ENCODE measurements at regions not wholly inside any gene's neighbourhood (a gene's known extent, or its start where the extent isn't known, plus 50 kb on each side); places are given as distances from the start of the nearest gene placed in this dataset.

DNA sequence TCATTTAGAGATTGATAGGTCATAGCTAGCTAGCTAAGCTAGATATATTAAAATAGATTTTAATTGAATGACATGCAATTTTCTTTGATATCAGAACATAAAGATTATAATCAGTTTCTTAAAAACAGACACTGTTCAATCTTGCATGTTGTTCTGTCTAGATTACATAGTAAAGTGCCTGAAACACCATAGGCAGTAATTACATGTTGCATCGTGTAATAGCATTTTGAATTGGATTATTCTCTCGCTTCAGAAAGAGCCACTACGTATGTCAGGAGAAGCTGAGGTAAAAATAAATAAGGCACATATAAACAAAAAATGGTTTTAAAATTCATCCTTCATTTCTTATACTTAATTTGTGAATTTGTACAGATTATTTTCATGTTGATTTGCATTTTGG, 148.0 kb upstream of the CDH12 start:
- peaks cover 0 to 10% (median 3%) of the 10 kb centered on the region in 11 donors for H3K9me3 Mint-ChIP-seq
- no peaks in the 10 kb centered on the region for H3K4me1 Mint-ChIP-seq
- Histone ChIP-seq H3K27ac (ENCODE audit: low read depth, low read length) (no peak overlapping the region), H3K4me1 (ENCODE audit: control insufficient read depth in 2 of 2, insufficient read depth in 2 of 2, low read length in 2 of 2) (no peaks in the 10 kb centered on the region), H3K36me3 (ENCODE audit: control insufficient read depth in 2 of 3, insufficient read depth in 3 of 3, low read length in 3 of 3) (no peaks in the 10 kb centered on the region), H3K4me3 (ENCODE audit: low read length) (no peak overlapping the region), H3K27me3 (ENCODE audit: control insufficient read depth in 2 of 2, insufficient read depth in 2 of 2, low read length in 2 of 2) (no peaks in the 10 kb centered on the region), H3K9me3 (ENCODE audit: control insufficient read depth in 2 of 3, low read length in 3 of 3) (peaks cover 0 to 4% (median 0%) of the 10 kb centered on the region in 3 experiments)
- no peak overlapping the region for H3K27ac Mint-ChIP-seq
- H3K4me3 Mint-ChIP-seq: no peak overlapping the region
- no peaks in the 10 kb centered on the region for H3K27me3 Mint-ChIP-seq
- H3K36me3 Mint-ChIP-seq: no peaks in the 10 kb centered on the region
- intact Hi-C loops (cut with micrococcal nuclease): no loop called here
- ATAC-seq: no peak
- ChIA-PET CTCF (no interaction called here), POLR2A (no interaction called here)
- DNase-seq: no peak

DNA sequence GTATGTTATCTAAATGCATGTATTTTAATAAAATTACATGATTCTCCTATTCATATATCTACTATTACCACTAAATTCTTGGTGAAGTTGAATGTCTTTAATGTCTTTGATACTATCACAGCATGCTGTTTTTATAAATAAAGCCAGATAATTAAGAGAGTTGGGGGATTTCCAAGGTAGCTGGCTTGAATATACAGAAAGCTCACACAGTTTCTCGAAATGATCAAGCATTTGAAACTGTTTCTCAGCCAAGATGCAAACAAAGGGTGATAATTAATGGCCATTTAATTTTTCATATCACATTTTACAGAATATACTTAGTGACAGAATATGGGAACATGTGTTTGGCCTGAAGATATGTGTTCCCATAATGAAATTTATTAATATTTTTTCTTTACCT, 145.6 kb upstream of the CDH12 start:
- H3K36me3 Mint-ChIP-seq: no peaks in the 10 kb centered on the region
- no peak overlapping the region for H3K4me3 Mint-ChIP-seq
- Histone ChIP-seq H3K27ac (ENCODE audit: low read depth, low read length) (no peak overlapping the region), H3K4me3 (ENCODE audit: low read length) (no peak overlapping the region), H3K4me1 (ENCODE audit: control insufficient read depth in 2 of 2, insufficient read depth in 2 of 2, low read length in 2 of 2) (no peaks in the 10 kb centered on the region), H3K9me3 (ENCODE audit: control insufficient read depth in 2 of 3, low read length in 3 of 3) (no peaks in the 10 kb centered on the region), H3K27me3 (ENCODE audit: control insufficient read depth in 2 of 2, insufficient read depth in 2 of 2, low read length in 2 of 2) (no peaks in the 10 kb centered on the region), H3K36me3 (ENCODE audit: control insufficient read depth in 2 of 3, insufficient read depth in 3 of 3, low read length in 3 of 3) (no peaks in the 10 kb centered on the region)
- peaks cover 0 to 10% (median 3%) of the 10 kb centered on the region in 11 donors for H3K9me3 Mint-ChIP-seq
- intact Hi-C loops (cut with micrococcal nuclease): no loop called here
- no peak for ATAC-seq
- ChIA-PET POLR2A (no interaction called here), CTCF (no interaction called here)
- no peak for DNase-seq
- H3K27me3 Mint-ChIP-seq: no peaks in the 10 kb centered on the region
- H3K27ac Mint-ChIP-seq: no peak overlapping the region
- no peaks in the 10 kb centered on the region for H3K4me1 Mint-ChIP-seq

DNA sequence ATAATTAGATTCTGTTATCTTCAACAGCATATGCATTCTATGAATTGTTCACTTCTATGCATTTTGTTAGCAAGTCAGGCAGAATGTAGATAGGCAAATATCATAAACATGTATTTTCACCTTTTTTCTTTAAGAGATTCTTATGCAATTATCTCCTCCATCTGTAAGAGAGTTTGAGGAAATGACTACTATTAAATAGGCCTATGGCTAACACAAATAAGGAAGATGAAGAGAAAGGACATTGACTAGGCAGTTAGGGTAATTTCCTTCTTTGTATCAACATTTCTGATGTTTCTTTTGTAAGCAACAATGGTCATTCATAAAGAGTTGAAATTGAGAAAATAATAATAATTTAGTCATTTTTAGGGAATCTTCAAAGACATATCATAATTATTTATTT, 145.2 kb upstream of the CDH12 start:
- Histone ChIP-seq H3K36me3 (ENCODE audit: control insufficient read depth in 2 of 3, insufficient read depth in 3 of 3, low read length in 3 of 3) (no peaks in the 10 kb centered on the region), H3K9me3 (ENCODE audit: control insufficient read depth in 2 of 3, low read length in 3 of 3) (no peaks in the 10 kb centered on the region), H3K27ac (ENCODE audit: low read depth, low read length) (no peak overlapping the region), H3K4me1 (ENCODE audit: control insufficient read depth in 2 of 2, insufficient read depth in 2 of 2, low read length in 2 of 2) (no peaks in the 10 kb centered on the region), H3K4me3 (ENCODE audit: low read length) (no peak overlapping the region), H3K27me3 (ENCODE audit: control insufficient read depth in 2 of 2, insufficient read depth in 2 of 2, low read length in 2 of 2) (no peaks in the 10 kb centered on the region)
- no peaks in the 10 kb centered on the region for H3K4me1 Mint-ChIP-seq
- DNase-seq (no peak), ATAC-seq (no peak)
- H3K27ac Mint-ChIP-seq: no peak overlapping the region
- H3K36me3 Mint-ChIP-seq: no peaks in the 10 kb centered on the region
- POLR2A ChIA-PET: no interaction called here
- CTCF ChIA-PET: no interaction called here
- peaks cover 0 to 10% (median 3%) of the 10 kb centered on the region in 11 donors for H3K9me3 Mint-ChIP-seq
- intact Hi-C loops (cut with micrococcal nuclease): no loop called here
- H3K4me3 Mint-ChIP-seq: no peak overlapping the region
- H3K27me3 Mint-ChIP-seq: no peaks in the 10 kb centered on the region

DNA sequence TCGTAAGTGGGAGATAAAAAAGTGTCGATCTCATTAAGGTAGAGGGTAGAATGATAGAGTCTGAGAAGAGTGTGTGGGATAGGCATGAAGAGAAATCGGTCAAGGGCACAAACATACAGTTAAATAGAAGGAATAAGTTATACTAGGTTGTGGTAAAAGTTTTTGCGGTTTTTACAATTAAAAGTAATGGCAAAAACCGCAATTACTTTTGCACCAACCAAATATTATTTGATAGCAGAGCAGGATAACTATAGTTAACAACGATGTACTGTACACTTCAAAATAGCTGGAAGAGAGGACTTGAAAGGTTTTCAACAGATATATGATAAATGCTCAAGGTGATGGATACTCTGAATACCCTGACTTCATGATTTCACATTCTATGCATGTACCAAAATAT, 135.8 kb upstream of the CDH12 start:
- no peaks in the 10 kb centered on the region for H3K36me3 Mint-ChIP-seq
- peaks cover 2 to 25% (median 8%) of the 10 kb centered on the region in 11 donors for H3K9me3 Mint-ChIP-seq
- H3K27me3 Mint-ChIP-seq: no peaks in the 10 kb centered on the region
- H3K27me3 ChIP-seq (ENCODE audit: control insufficient read depth in 2 of 2, insufficient read depth in 2 of 2, low read length in 2 of 2): no peaks in the 10 kb centered on the region
- H3K27ac ChIP-seq (ENCODE audit: low read depth, low read length): no peak overlapping the region
- H3K9me3 ChIP-seq (ENCODE audit: control insufficient read depth in 2 of 3, low read length in 3 of 3): no peaks in the 10 kb centered on the region
- H3K4me1 ChIP-seq (ENCODE audit: control insufficient read depth in 2 of 2, insufficient read depth in 2 of 2, low read length in 2 of 2): no peaks in the 10 kb centered on the region
- no peak overlapping the region for H3K27ac Mint-ChIP-seq
- intact Hi-C loops (cut with micrococcal nuclease): no loop called here
- ChIA-PET POLR2A (no interaction called here), CTCF (no interaction called here)
- no peaks in the 10 kb centered on the region for H3K4me1 Mint-ChIP-seq
- DNase-seq (no peak), ATAC-seq (no peak)
- H3K36me3 ChIP-seq (ENCODE audit: control insufficient read depth in 2 of 3, insufficient read depth in 3 of 3, low read length in 3 of 3): no peaks in the 10 kb centered on the region
- H3K4me3 Mint-ChIP-seq: no peak overlapping the region
- no peak overlapping the region for H3K4me3 ChIP-seq (ENCODE audit: low read length)

DNA sequence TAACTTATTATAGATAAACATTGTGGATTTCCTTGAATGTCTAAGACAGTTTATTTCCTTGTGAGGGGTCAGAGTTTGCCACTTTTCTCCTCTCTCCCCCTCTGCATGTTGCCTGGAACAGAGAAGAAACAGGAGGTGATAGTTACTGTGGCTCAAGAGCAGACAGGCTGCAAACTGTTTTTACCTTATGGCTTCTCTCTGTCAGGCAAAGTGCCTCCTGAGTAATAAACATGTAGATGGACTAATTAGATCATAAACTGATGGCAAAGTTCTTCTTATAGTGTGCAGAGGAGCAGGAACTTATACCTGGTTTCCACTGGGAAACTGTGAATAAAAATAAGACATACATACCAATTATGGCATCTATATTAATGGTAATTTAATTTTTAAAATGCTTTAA, 133.1 kb upstream of the CDH12 start:
- Mint-ChIP-seq H3K36me3 (no peaks in the 10 kb centered on the region), H3K27me3 (no peaks in the 10 kb centered on the region), H3K9me3 (peaks cover 0 to 15% (median 5%) of the 10 kb centered on the region in 11 donors), H3K4me1 (no peaks in the 10 kb centered on the region), H3K4me3 (no peak overlapping the region), H3K27ac (no peak overlapping the region)
- ChIA-PET CTCF (no interaction called here), POLR2A (no interaction called here)
- Histone ChIP-seq H3K27ac (ENCODE audit: low read depth, low read length) (no peak overlapping the region), H3K4me1 (ENCODE audit: control insufficient read depth in 2 of 2, insufficient read depth in 2 of 2, low read length in 2 of 2) (no peaks in the 10 kb centered on the region), H3K27me3 (ENCODE audit: control insufficient read depth in 2 of 2, insufficient read depth in 2 of 2, low read length in 2 of 2) (no peaks in the 10 kb centered on the region), H3K36me3 (ENCODE audit: control insufficient read depth in 2 of 3, insufficient read depth in 3 of 3, low read length in 3 of 3) (no peaks in the 10 kb centered on the region), H3K9me3 (ENCODE audit: control insufficient read depth in 2 of 3, low read length in 3 of 3) (no peaks in the 10 kb centered on the region), H3K4me3 (ENCODE audit: low read length) (no peak overlapping the region)
- no peak for ATAC-seq
- intact Hi-C loops (cut with micrococcal nuclease): no loop called here
- DNase-seq: no peak

DNA sequence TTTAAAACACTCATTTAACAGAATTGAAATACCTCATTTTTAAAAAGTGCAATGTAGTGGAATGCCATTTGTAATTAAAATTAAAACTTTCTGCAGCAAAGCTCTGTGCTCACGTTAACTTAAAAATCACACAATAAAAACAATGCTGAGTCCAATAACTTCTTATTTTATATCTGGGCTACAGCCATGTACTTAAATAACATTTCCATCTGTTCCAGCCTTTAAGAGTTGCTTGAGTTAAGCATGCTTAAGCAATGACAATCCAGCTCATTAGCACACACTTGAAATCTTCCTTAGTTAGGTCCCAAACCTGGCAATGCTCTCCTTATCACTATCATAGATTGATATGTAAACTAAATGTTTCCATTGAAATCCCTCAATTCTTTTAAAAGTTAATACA, 132.3 kb upstream of the CDH12 start:
- Mint-ChIP-seq H3K27ac (no peak overlapping the region), H3K4me1 (no peaks in the 10 kb centered on the region), H3K9me3 (peaks cover 0 to 15% (median 5%) of the 10 kb centered on the region in 11 donors), H3K27me3 (no peaks in the 10 kb centered on the region), H3K4me3 (no peak overlapping the region), H3K36me3 (no peaks in the 10 kb centered on the region)
- Histone ChIP-seq H3K4me3 (ENCODE audit: low read length) (no peak overlapping the region), H3K27me3 (ENCODE audit: control insufficient read depth in 2 of 2, insufficient read depth in 2 of 2, low read length in 2 of 2) (no peaks in the 10 kb centered on the region), H3K36me3 (ENCODE audit: control insufficient read depth in 2 of 3, insufficient read depth in 3 of 3, low read length in 3 of 3) (no peaks in the 10 kb centered on the region), H3K9me3 (ENCODE audit: control insufficient read depth in 2 of 3, low read length in 3 of 3) (no peaks in the 10 kb centered on the region), H3K27ac (ENCODE audit: low read depth, low read length) (no peak overlapping the region), H3K4me1 (ENCODE audit: control insufficient read depth in 2 of 2, insufficient read depth in 2 of 2, low read length in 2 of 2) (no peaks in the 10 kb centered on the region)
- ChIA-PET POLR2A (no interaction called here), CTCF (no interaction called here)
- intact Hi-C loops (cut with micrococcal nuclease): no loop called here
- no peak for DNase-seq
- no peak for ATAC-seq

DNA sequence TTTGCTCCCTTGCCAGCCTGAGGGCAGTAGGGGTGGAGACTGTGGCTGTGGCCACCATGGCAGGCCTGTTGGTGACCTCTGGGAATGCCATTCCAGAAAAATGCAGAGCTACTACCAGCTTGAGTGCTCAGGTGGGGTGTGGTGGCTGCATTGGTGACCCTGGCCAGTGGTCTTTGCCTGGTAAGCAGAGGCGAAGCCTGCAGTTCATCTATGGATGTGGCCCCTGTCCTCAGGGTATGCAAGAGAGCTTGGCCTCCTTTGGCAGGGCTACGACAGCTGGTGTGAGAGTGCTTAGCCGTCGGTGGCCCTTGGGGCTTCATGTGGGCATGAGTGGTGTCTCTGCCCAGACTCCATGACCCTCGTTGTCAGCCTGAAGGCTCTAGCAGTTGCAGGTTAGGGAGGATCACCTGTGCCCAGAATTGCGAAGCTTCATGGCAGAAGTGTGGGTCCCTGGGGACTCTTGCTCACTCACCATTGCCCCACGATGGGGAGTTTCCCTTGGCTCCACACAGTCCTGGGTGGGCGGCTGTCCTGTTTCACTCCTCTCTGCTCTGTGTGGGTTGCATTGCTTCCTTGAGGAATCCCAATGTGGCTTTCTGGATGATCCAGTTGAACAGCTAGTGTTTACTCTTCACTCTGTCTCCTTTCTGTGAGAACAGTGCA, 117.9 kb upstream of the CDH12 start:
- no peak for ATAC-seq
- ChIA-PET POLR2A (no interaction called here), CTCF (no interaction called here)
- H3K4me1 ChIP-seq (ENCODE audit: control insufficient read depth in 2 of 2, insufficient read depth in 2 of 2, low read length in 2 of 2): no peaks in the 10 kb centered on the region
- H3K4me3 ChIP-seq (ENCODE audit: low read length): no peak overlapping the region
- H3K9me3 ChIP-seq (ENCODE audit: control insufficient read depth in 2 of 3, low read length in 3 of 3): no peaks in the 10 kb centered on the region
- no peaks in the 10 kb centered on the region for H3K27me3 ChIP-seq (ENCODE audit: control insufficient read depth in 2 of 2, insufficient read depth in 2 of 2, low read length in 2 of 2)
- no peaks in the 10 kb centered on the region for H3K36me3 ChIP-seq (ENCODE audit: control insufficient read depth in 2 of 3, insufficient read depth in 3 of 3, low read length in 3 of 3)
- intact Hi-C loops (cut with micrococcal nuclease): no loop called here
- Mint-ChIP-seq H3K4me1 (no peaks in the 10 kb centered on the region), H3K36me3 (no peaks in the 10 kb centered on the region), H3K27ac (no peak overlapping the region), H3K27me3 (no peaks in the 10 kb centered on the region), H3K4me3 (no peak overlapping the region), H3K9me3 (peaks cover 2 to 34% (median 18%) of the 10 kb centered on the region in 11 donors)
- H3K27ac ChIP-seq (ENCODE audit: low read depth, low read length): no peak overlapping the region
- no peak for DNase-seq
